ENCODE measurements at regions not wholly inside any gene's neighbourhood (a gene's known extent, or its start where the extent isn't known, plus 50 kb on each side); places are given as distances from the start of the nearest gene placed in this dataset.
"Not testable (repeated sequence)": the region's sequence is repeated elsewhere in the genome, so short reads cannot be mapped to it uniquely, and the experiment has no call there.

- Histone ChIP-seq H3K36me3 (replicated peaks) (no peaks in the 10 kb centered on the region), H3K4me3 (ENCODE audit: low read depth, low read length) (no peak overlapping the region), H3K27ac (no peak overlapping the region), H3K27me3 (replicated peaks) (no peaks in the 10 kb centered on the region)
- no peak for TF ChIP-seq CTCF (IDR thresholded peaks at IDR 0.05; ENCODE audit: low read depth, low read length, missing control alignments)
- no peak for DNase-seq
- in situ Hi-C loops (cut with HindIII; ENCODE audit: low pct_ligation_motif_present, low sequenced_read_pairs) = no loop called here
Observed at GRCh38 chr21:27339902-27340301, 373.0 kb upstream of the ADAMTS5 start.

- H3K36me3 ChIP-seq (replicated peaks); H3K27me3 ChIP-seq (replicated peaks); in situ Hi-C loops (cut with HindIII; ENCODE audit: low pct_ligation_motif_present, low sequenced_read_pairs); H3K27ac ChIP-seq; H3K4me3 ChIP-seq (ENCODE audit: low read depth, low read length); DNase-seq: not testable (repeated sequence)
Observed at GRCh38 chr21:27338007-27338406, 371.1 kb upstream of the ADAMTS5 start.

- no peaks in the 10 kb centered on the region for H3K36me3 ChIP-seq (replicated peaks)
- no peak overlapping the region for H3K4me3 ChIP-seq (ENCODE audit: low read depth, low read length)
- no peak for TF ChIP-seq CTCF (IDR thresholded peaks at IDR 0.05; ENCODE audit: low read depth, low read length, missing control alignments)
- no peak overlapping the region for H3K27ac ChIP-seq
- H3K27me3 ChIP-seq (replicated peaks) = no peaks in the 10 kb centered on the region
- in situ Hi-C loops (cut with HindIII; ENCODE audit: low pct_ligation_motif_present, low sequenced_read_pairs) = no loop called here
- DNase-seq = no peak
Observed at GRCh38 chr21:27333096-27333495, 366.2 kb upstream of the ADAMTS5 start.

GRCh38 chr21:27329255-27329851 is 362.5 kb upstream of the ADAMTS5 start:
- no peak for DNase-seq
- no peaks in the 10 kb centered on the region for H3K36me3 ChIP-seq (replicated peaks)
- no peak overlapping the region for H3K4me3 ChIP-seq (ENCODE audit: low read depth, low read length)
- H3K27ac ChIP-seq = no peak overlapping the region
- H3K27me3 ChIP-seq (replicated peaks) = no peaks in the 10 kb centered on the region
- TF ChIP-seq CTCF (IDR thresholded peaks at IDR 0.05; ENCODE audit: low read depth, low read length, missing control alignments) = no peak
- in situ Hi-C loops (cut with HindIII; ENCODE audit: low pct_ligation_motif_present, low sequenced_read_pairs) = no loop called here

GRCh38 chr21:27326301-27326700 is 359.4 kb upstream of the ADAMTS5 start:
- no peak for DNase-seq
- in situ Hi-C loops (cut with HindIII; ENCODE audit: low pct_ligation_motif_present, low sequenced_read_pairs) = no loop called here
- no peaks in the 10 kb centered on the region for H3K27me3 ChIP-seq (replicated peaks)
- no peak for TF ChIP-seq CTCF (IDR thresholded peaks at IDR 0.05; ENCODE audit: low read depth, low read length, missing control alignments)
- no peaks in the 10 kb centered on the region for H3K36me3 ChIP-seq (replicated peaks)
- no peak overlapping the region for H3K4me3 ChIP-seq (ENCODE audit: low read depth, low read length)
- H3K27ac ChIP-seq = no peak overlapping the region

- TF ChIP-seq CTCF (IDR thresholded peaks at IDR 0.05; ENCODE audit: low read depth, low read length, missing control alignments) = no peak
- no peak for DNase-seq
- Histone ChIP-seq H3K27me3 (replicated peaks) (no peaks in the 10 kb centered on the region), H3K4me3 (ENCODE audit: low read depth, low read length) (no peak overlapping the region), H3K27ac (no peak overlapping the region), H3K36me3 (replicated peaks) (no peaks in the 10 kb centered on the region)
- in situ Hi-C loops (cut with HindIII; ENCODE audit: low pct_ligation_motif_present, low sequenced_read_pairs) = no loop called here
Observed at GRCh38 chr21:27323331-27323730, 356.4 kb upstream of the ADAMTS5 start.

All from brain microvascular endothelial cell (primary cell).